ENCODE measurements at regions not wholly inside any gene's neighbourhood (a gene's known extent, or its start where the extent isn't known, plus 50 kb on each side); places are given as distances from the start of the nearest gene placed in this dataset.
A peak's percentile ranks its signal among the peaks of the same experiment; 100 is the strongest.

- no peak for DNase-seq (ENCODE audit: low read depth)
These were observed 252.4 kb upstream of the FAT4 start for GRCh38 chr4:125062115-125063050.

GRCh38 chr4:125060376-125060775 lies 254.4 kb upstream of the FAT4 start:
- no peak for DNase-seq (ENCODE audit: low read depth)

GRCh38 chr4:125049711-125050110 lies 265.0 kb upstream of the FAT4 start:
- DNase-seq (ENCODE audit: low read depth): no peak

GRCh38 chr4:125045311-125045710 lies 269.4 kb upstream of the FAT4 start:
- no peak for DNase-seq (ENCODE audit: low read depth)

- no peak for DNase-seq (ENCODE audit: low read depth)
These were observed 269.9 kb upstream of the FAT4 start for GRCh38 chr4:125044886-125045285.

GRCh38 chr4:125043486-125043885 lies 271.3 kb upstream of the FAT4 start:
- DNase-seq (ENCODE audit: low read depth): peak; percentile 7

- no peak for DNase-seq (ENCODE audit: low read depth)
These were observed 272.7 kb upstream of the FAT4 start for GRCh38 chr4:125042041-125042440.

- DNase-seq (ENCODE audit: low read depth): no peak
These were observed 273.3 kb upstream of the FAT4 start for GRCh38 chr4:125041372-125041930.

GRCh38 chr4:125039550-125039949 lies 275.2 kb upstream of the FAT4 start:
- no peak for DNase-seq (ENCODE audit: low read depth)

- no peak for DNase-seq (ENCODE audit: low read depth)
These were observed 291.8 kb upstream of the FAT4 start for GRCh38 chr4:125022855-125023501.

- DNase-seq (ENCODE audit: low read depth): no peak
These were observed 293.6 kb upstream of the FAT4 start for GRCh38 chr4:125021189-125021588.

GRCh38 chr4:125020089-125021034 lies 294.4 kb upstream of the FAT4 start:
- no peak for DNase-seq (ENCODE audit: low read depth)

GRCh38 chr4:125016892-125017299 lies 297.9 kb upstream of the FAT4 start:
- no peak for DNase-seq (ENCODE audit: low read depth)

- peak; percentile 2 for DNase-seq (ENCODE audit: low read depth)
These were observed 300.9 kb upstream of the FAT4 start for GRCh38 chr4:125013891-125014290.

- DNase-seq (ENCODE audit: low read depth): peak; percentile 17
These were observed 299.1 kb upstream of the ANKRD50 start for GRCh38 chr4:125011646-125012045.

GRCh38 chr4:125010796-125011503 lies 298.4 kb upstream of the ANKRD50 start:
- no peak for DNase-seq (ENCODE audit: low read depth)

- no peak for DNase-seq (ENCODE audit: low read depth)
These were observed 296.1 kb upstream of the ANKRD50 start for GRCh38 chr4:125008676-125009075.

GRCh38 chr4:125004676-125005075 lies 292.1 kb upstream of the ANKRD50 start:
- DNase-seq (ENCODE audit: low read depth): no peak

- DNase-seq (ENCODE audit: low read depth): no peak
These were observed 291.3 kb upstream of the ANKRD50 start for GRCh38 chr4:125003840-125004239.

- DNase-seq (ENCODE audit: low read depth): no peak
These were observed 285.5 kb upstream of the ANKRD50 start for GRCh38 chr4:124997991-124998390.

GRCh38 chr4:124997124-124997523 lies 284.6 kb upstream of the ANKRD50 start:
- no peak for DNase-seq (ENCODE audit: low read depth)

All from M059J (cell line).